NCI-H1436 treated with DMSO at 0.1 percent for 48 hours (cell line): ENCODE measurements at regions not wholly inside any gene's neighbourhood (a gene's known extent, or its start where the extent isn't known, plus 50 kb on each side); places are given as distances from the start of the nearest gene placed in this dataset.

Source experiments
- DNase-seq: peaks from one replicate; lab custom pipeline; 2025; lab: John Stamatoyannopoulos, UW

GRCh38 chr5:56457887-56458812 is 225.0 kb upstream of the ANKRD55 start:
- DNase-seq, result no peak

GRCh38 chr5:56456002-56456401 is 222.9 kb upstream of the ANKRD55 start:
- DNase-seq, result no peak

GRCh38 chr5:56455417-56455816 is 222.3 kb upstream of the ANKRD55 start:
- DNase-seq, result no peak

GRCh38 chr5:56454219-56454862 is 221.2 kb upstream of the ANKRD55 start:
- DNase-seq, result no peak

- DNase-seq, result no peak
These were observed 218.6 kb upstream of the ANKRD55 start for GRCh38 chr5:56451742-56452141.

- no peak for DNase-seq
These were observed 217.6 kb upstream of the ANKRD55 start for GRCh38 chr5:56450766-56451165.

- no peak for DNase-seq
These were observed 216.0 kb upstream of the ANKRD55 start for GRCh38 chr5:56449071-56449640.

- no peak for DNase-seq
These were observed 214.5 kb upstream of the ANKRD55 start for GRCh38 chr5:56447656-56448055.

GRCh38 chr5:56447232-56447631 is 214.1 kb upstream of the ANKRD55 start:
- no peak for DNase-seq

GRCh38 chr5:56446728-56447127 is 213.6 kb upstream of the ANKRD55 start:
- no peak for DNase-seq

GRCh38 chr5:56443826-56444225 is 210.7 kb upstream of the ANKRD55 start:
- DNase-seq, result no peak

GRCh38 chr5:56440871-56441740 is 208.0 kb upstream of the ANKRD55 start:
- DNase-seq, result no peak

GRCh38 chr5:56434986-56435385 is 201.9 kb upstream of the ANKRD55 start:
- no peak for DNase-seq

GRCh38 chr5:56433039-56433617 is 200.0 kb upstream of the ANKRD55 start:
- DNase-seq, result no peak

GRCh38 chr5:56432321-56432720 is 199.2 kb upstream of the ANKRD55 start:
- DNase-seq, result no peak

- no peak for DNase-seq
These were observed 197.3 kb upstream of the ANKRD55 start for GRCh38 chr5:56430422-56430821.

GRCh38 chr5:56429110-56429561 is 196.0 kb upstream of the ANKRD55 start:
- DNase-seq, result no peak

GRCh38 chr5:56426693-56427092 is 193.6 kb upstream of the ANKRD55 start:
- no peak for DNase-seq

- no peak for DNase-seq
These were observed 189.1 kb upstream of the ANKRD55 start for GRCh38 chr5:56422076-56422762.

- no peak for DNase-seq
These were observed 188.3 kb upstream of the ANKRD55 start for GRCh38 chr5:56421246-56422075.
